ENCODE measurements at regions not wholly inside any gene's neighbourhood (a gene's known extent, or its start where the extent isn't known, plus 50 kb on each side); places are given as distances from the start of the nearest gene placed in this dataset.

- no peaks in the 10 kb centered on the region for H3K36me3 ChIP-seq
- no peak for DNase-seq (ENCODE audit: low spot score in 2 of 2)
- H3K27me3 ChIP-seq, result peaks cover 5% of the 10 kb centered on the region
- 68% methylated on average over 2 of the region's 2 CpGs for WGBS
- TF ChIP-seq CTCF (IDR thresholded peaks at IDR 0.05) (no peak), POLR2A (IDR thresholded peaks at IDR 0.05) (no peak)
- no peak overlapping the region for H3K27ac ChIP-seq
- H3K9me3 ChIP-seq, result no peaks in the 10 kb centered on the region
- no peak overlapping the region for H3K4me3 ChIP-seq
- H3K4me1 ChIP-seq, result no peaks in the 10 kb centered on the region
These were observed 101.4 kb upstream of the OR9G4 start for GRCh38 chr11:56849852-56850251.

- no peaks in the 10 kb centered on the region for H3K4me1 ChIP-seq
- H3K9me3 ChIP-seq, result no peaks in the 10 kb centered on the region
- no peaks in the 10 kb centered on the region for H3K36me3 ChIP-seq
- H3K27ac ChIP-seq, result no peak overlapping the region
- H3K27me3 ChIP-seq, result peaks cover 5% of the 10 kb centered on the region
- TF ChIP-seq EP300 (IDR thresholded peaks at IDR 0.05) (no peak), CTCF (IDR thresholded peaks at IDR 0.05) (no peak)
- no peak for DNase-seq (ENCODE audit: low spot score in 2 of 2)
- H3K4me3 ChIP-seq, result no peak overlapping the region
These were observed 100.8 kb upstream of the OR9G4 start for GRCh38 chr11:56849250-56849649.

GRCh38 chr11:56848141-56848809, 99.8 kb upstream of the OR9G4 start:
- H3K4me1 ChIP-seq, result no peaks in the 10 kb centered on the region
- H3K27ac ChIP-seq, result no peak overlapping the region
- no peaks in the 10 kb centered on the region for H3K9me3 ChIP-seq
- no peak for DNase-seq (ENCODE audit: low spot score in 2 of 2)
- H3K4me3 ChIP-seq, result no peak overlapping the region
- no peak for TF ChIP-seq POLR2AphosphoS5 (IDR thresholded peaks at IDR 0.05)
- TF ChIP-seq EP300 (IDR thresholded peaks at IDR 0.05), result no peak
- TF ChIP-seq POLR2A (IDR thresholded peaks at IDR 0.05), result no peak
- TF ChIP-seq CTCF (IDR thresholded peaks at IDR 0.05), result no peak
- no peaks in the 10 kb centered on the region for H3K36me3 ChIP-seq
- 73% methylated on average over 8 of the region's 8 CpGs for WGBS
- peaks cover 5% of the 10 kb centered on the region for H3K27me3 ChIP-seq

GRCh38 chr11:56846631-56847576, 98.4 kb upstream of the OR9G4 start:
- no peaks in the 10 kb centered on the region for H3K9me3 ChIP-seq
- no peak overlapping the region for H3K27ac ChIP-seq
- H3K4me1 ChIP-seq, result no peaks in the 10 kb centered on the region
- 64% methylated on average over 8 of the region's 8 CpGs for WGBS
- DNase-seq (ENCODE audit: low spot score in 2 of 2), result no peak
- H3K4me3 ChIP-seq, result no peak overlapping the region
- no peaks in the 10 kb centered on the region for H3K36me3 ChIP-seq
- peaks cover 5% of the 10 kb centered on the region for H3K27me3 ChIP-seq
- TF ChIP-seq CTCF (IDR thresholded peaks at IDR 0.05), result no peak
- no peak for TF ChIP-seq POLR2A (IDR thresholded peaks at IDR 0.05)
- TF ChIP-seq POLR2AphosphoS5 (IDR thresholded peaks at IDR 0.05), result no peak
- TF ChIP-seq EP300 (IDR thresholded peaks at IDR 0.05), result no peak

- Histone ChIP-seq H3K9me3 (no peaks in the 10 kb centered on the region), H3K4me3 (no peak overlapping the region), H3K36me3 (no peaks in the 10 kb centered on the region), H3K4me1 (peaks cover 5% of the 10 kb centered on the region), H3K27ac (no peak overlapping the region), H3K27me3 (peaks cover 5% of the 10 kb centered on the region)
- WGBS, result 83% methylated on average over 9 of the region's 20 CpGs
- no peak for DNase-seq (ENCODE audit: low spot score in 2 of 2)
- no peak for TF ChIP-seq POLR2A (IDR thresholded peaks at IDR 0.05)
- TF ChIP-seq EP300 (IDR thresholded peaks at IDR 0.05), result no peak
- no peak for TF ChIP-seq CTCF (IDR thresholded peaks at IDR 0.05)
- TF ChIP-seq POLR2AphosphoS5 (IDR thresholded peaks at IDR 0.05), result no peak
These were observed 96.7 kb upstream of the OR9G4 start for GRCh38 chr11:56845121-56845732.

Measured in suprapubic skin (tissue), 4 donors.